Mesenchymal stem cell (in vitro differentiated cells and primary cell): ENCODE measurements at regions not wholly inside any gene's neighbourhood (a gene's known extent, or its start where the extent isn't known, plus 50 kb on each side); places are given as distances from the start of the nearest gene placed in this dataset.

Source experiments
- DNase-seq: peaks from one replicate; pipeline ENCODE4 v3.0.0-alpha.2; 2013
- H2AFZ ChIP-seq: one replicate; pipeline ENCODE4 v1.6.1; 2013; ENCODE audit warnings: low read depth, mild to moderate bottlenecking, control low read depth, inconsistent platforms, low read length, moderate library complexity
- H2AK5ac ChIP-seq: 2 replicates; pipeline ENCODE4 v1.6.1; 2013; ENCODE audit warnings: low read length, moderate library complexity, mild to moderate bottlenecking, inconsistent platforms; ENCODE audit not compliant: severe bottlenecking
- H2BK120ac ChIP-seq: one replicate; pipeline ENCODE4 v1.6.1; 2013; ENCODE audit warnings: low read depth, mild to moderate bottlenecking, inconsistent platforms, low read length, moderate library complexity
- H2BK12ac ChIP-seq, 2 experiments: one replicate each; pipeline ENCODE4 v1.6.1; 2013; ENCODE audit warnings: inconsistent platforms in 2 of 2, low read length in 2 of 2, mild to moderate bottlenecking in 2 of 2, moderate library complexity in 2 of 2, control low read depth in 1 of 2
- H2BK15ac ChIP-seq: one replicate; pipeline ENCODE4 v1.6.1; 2013; ENCODE audit warnings: mild to moderate bottlenecking, low read depth, inconsistent platforms; ENCODE audit not compliant: poor library complexity, severe bottlenecking
- H2BK5ac ChIP-seq: 2 replicates; pipeline ENCODE4 v1.6.1; 2013; ENCODE audit warnings: low read depth, mild to moderate bottlenecking, low read length, control low read depth, inconsistent platforms; ENCODE audit not compliant: poor library complexity, severe bottlenecking
- H3K14ac ChIP-seq, 2 experiments: one replicate each; pipeline ENCODE4 v1.6.1; 2013; ENCODE audit warnings: inconsistent platforms in 2 of 2, low read length in 2 of 2, control low read depth in 1 of 2, mild to moderate bottlenecking in 1 of 2, moderate library complexity in 1 of 2
- H3K18ac ChIP-seq, 2 experiments: one replicate each; pipeline ENCODE4 v1.6.1; 2013; ENCODE audit warnings: inconsistent platforms in 2 of 2, low read length in 2 of 2, control low read depth in 1 of 2, low read depth in 1 of 2, mild to moderate bottlenecking in 1 of 2
- H3K23ac ChIP-seq, 2 experiments: one replicate each; pipeline ENCODE4 v1.6.1; 2013; ENCODE audit warnings: inconsistent platforms in 2 of 2, low read length in 2 of 2, mild to moderate bottlenecking in 2 of 2, moderate library complexity in 2 of 2, control low read depth in 1 of 2
- H3K27ac ChIP-seq: 2 replicates; pipeline ENCODE4 v1.5.1; 2013; ENCODE audit warnings: mild to moderate bottlenecking, moderate library complexity, low read length, control low read depth, inconsistent platforms; ENCODE audit not compliant: poor library complexity, severe bottlenecking
- H3K27me3 ChIP-seq, 2 experiments: 2 replicates each; pipeline versions ENCODE4 v1.6.1 to v1.7.0; 2013; ENCODE audit warnings: low read length in 2 of 2, mild to moderate bottlenecking in 2 of 2, moderate library complexity in 2 of 2, control low read depth in 1 of 2, inconsistent platforms in 1 of 2; ENCODE audit not compliant: control insufficient read depth in 1 of 2, insufficient read depth in 1 of 2
- H3K36me3 ChIP-seq, 2 experiments: 2 replicates each; pipeline versions ENCODE4 v1.6.1 to v1.7.0; 2013; ENCODE audit warnings: low read length in 2 of 2, control low read depth in 1 of 2, inconsistent platforms in 1 of 2, low read depth in 1 of 2, mild to moderate bottlenecking in 1 of 2; ENCODE audit not compliant: insufficient read depth in 2 of 2, control insufficient read depth in 1 of 2
- H3K4ac ChIP-seq, 2 experiments: one replicate each; pipeline ENCODE4 v1.6.1; 2013; ENCODE audit warnings: inconsistent platforms in 2 of 2, low read length in 2 of 2, mild to moderate bottlenecking in 2 of 2, moderate library complexity in 2 of 2, control low read depth in 1 of 2, low read depth in 1 of 2
- H3K4me1 ChIP-seq: 2 replicates; pipeline ENCODE4 v1.6.1; 2013; ENCODE audit warnings: low read depth, low read length, control low read depth; ENCODE audit not compliant: control insufficient read depth, insufficient read depth
- H3K4me2 ChIP-seq: 2 replicates; pipeline ENCODE4 v1.6.1; 2013; ENCODE audit warnings: low read length, mild to moderate bottlenecking, inconsistent platforms; ENCODE audit not compliant: poor library complexity, severe bottlenecking
- H3K4me3 ChIP-seq, 2 experiments: 2 replicates each; pipeline versions ENCODE4 v1.5.1 to v1.7.0; 2013; ENCODE audit warnings: low read length in 2 of 2, mild to moderate bottlenecking in 2 of 2, control low read depth in 1 of 2, low read depth in 1 of 2; ENCODE audit not compliant: insufficient read depth in 1 of 2
- H3K79me1 ChIP-seq: replicated peaks from 2 replicates; pipeline ENCODE4 v1.6.1; 2013; ENCODE audit warnings: mild to moderate bottlenecking, control low read depth, low read length, inconsistent platforms; ENCODE audit not compliant: poor library complexity, severe bottlenecking
- H3K9ac ChIP-seq: 2 replicates; pipeline ENCODE4 v1.7.0; 2013; ENCODE audit warnings: mild to moderate bottlenecking, low read length, moderate library complexity
- H3K9me3 ChIP-seq: 2 replicates; pipeline ENCODE4 v1.7.0; 2013; ENCODE audit warnings: mild to moderate bottlenecking, low read length; ENCODE audit not compliant: control insufficient read depth
- H4K8ac ChIP-seq: one replicate; pipeline ENCODE4 v1.6.1; 2013; ENCODE audit warnings: inconsistent platforms, mild to moderate bottlenecking, low read length, moderate library complexity
- H4K91ac ChIP-seq: one replicate; pipeline ENCODE4 v1.6.1; 2013; ENCODE audit warnings: mild to moderate bottlenecking, low read length, inconsistent platforms
- WGBS: methylation state at CpG from one replicate; pipeline ENCODE4 v1.1.7; 2013; ENCODE audit warnings: mixed read lengths; 5-methylcytosine and 5-hydroxymethylcytosine counted together

GRCh38 chr1:216854836-216855484 is 131.7 kb upstream of the ESRRG start:
- Histone ChIP-seq H4K8ac (no peak overlapping the region), H4K91ac (no peak overlapping the region)

DNA sequence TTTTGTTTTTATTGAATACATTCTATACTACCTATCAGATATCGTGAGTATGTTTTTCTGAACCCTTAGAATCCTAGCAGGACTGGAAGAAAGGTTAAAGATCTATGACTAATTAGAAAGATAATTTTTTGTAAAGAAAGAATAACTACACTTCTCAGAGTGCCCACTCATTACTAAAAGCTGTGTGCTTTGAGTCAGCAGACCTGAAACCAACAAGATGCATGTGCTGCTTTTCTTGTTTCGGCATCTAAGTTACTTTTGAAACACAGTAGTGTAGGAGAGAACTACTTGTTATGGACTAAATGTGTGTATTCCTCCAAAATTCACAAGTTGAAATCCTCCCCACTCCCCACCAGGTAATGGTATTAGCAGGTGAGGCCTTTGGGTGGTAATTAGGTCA is 127.8 kb upstream of the ESRRG start:
- no peak overlapping the region for H2BK15ac ChIP-seq
- H3K23ac ChIP-seq = no peak overlapping the region
- no peaks in the 10 kb centered on the region for H3K27me3 ChIP-seq
- no peak overlapping the region for H3K9ac ChIP-seq
- H3K4me3 ChIP-seq = no peak overlapping the region
- H2BK5ac ChIP-seq = no peak overlapping the region
- H3K18ac ChIP-seq = no peak overlapping the region
- H2BK120ac ChIP-seq = no peak overlapping the region
- H4K8ac ChIP-seq = no peak overlapping the region
- no peak overlapping the region for H4K91ac ChIP-seq
- no peak for DNase-seq
- H3K79me1 ChIP-seq = no peaks in the 10 kb centered on the region
- H3K27ac ChIP-seq = no peak overlapping the region
- WGBS = no CpG with 5 or more reads among the region's 2 CpGs
- H3K9me3 ChIP-seq = peaks cover 3% of the 10 kb centered on the region
- H2AFZ ChIP-seq = no peak overlapping the region
- H3K4ac ChIP-seq = no peak overlapping the region
- H2BK12ac ChIP-seq = no peak overlapping the region
- H3K4me2 ChIP-seq = no peak overlapping the region
- no peaks in the 10 kb centered on the region for H3K36me3 ChIP-seq
- H3K14ac ChIP-seq = no peak overlapping the region
- H3K4me1 ChIP-seq = no peaks in the 10 kb centered on the region
- no peak overlapping the region for H2AK5ac ChIP-seq

More at GRCh38 chr1:216854836-216855484, 131.7 kb upstream of the ESRRG start:
- Histone ChIP-seq H3K4me1 (no peaks in the 10 kb centered on the region), H3K18ac (no peak overlapping the region), H2BK12ac (no peak overlapping the region), H3K14ac (no peak overlapping the region), H3K9ac (no peak overlapping the region), H3K4me3 (no peak overlapping the region), H2AK5ac (no peak overlapping the region), H3K27ac (no peak overlapping the region), H3K9me3 (peaks cover 3% of the 10 kb centered on the region), H3K27me3 (no peaks in the 10 kb centered on the region), H2BK5ac (no peak overlapping the region), H3K79me1 (no peaks in the 10 kb centered on the region), H2AFZ (no peak overlapping the region), H3K4ac (no peak overlapping the region), H3K36me3 (no peaks in the 10 kb centered on the region), H2BK120ac (no peak overlapping the region), H3K4me2 (no peak overlapping the region), H2BK15ac (no peak overlapping the region), H3K23ac (no peak overlapping the region)
- WGBS = 93% methylated on average over 5 of the region's 6 CpGs
- DNase-seq = no peak

GRCh38 chr1:216849146-216849545 is 125.9 kb upstream of the ESRRG start:
- Histone ChIP-seq H4K8ac (no peak overlapping the region), H2AFZ (no peak overlapping the region), H3K18ac (no peak overlapping the region), H4K91ac (no peak overlapping the region), H3K36me3 (no peaks in the 10 kb centered on the region), H2AK5ac (no peak overlapping the region), H3K14ac (no peak overlapping the region), H3K4me3 (no peak overlapping the region), H3K23ac (no peak overlapping the region), H3K27me3 (no peaks in the 10 kb centered on the region), H3K27ac (no peak overlapping the region), H3K4me2 (no peak overlapping the region), H2BK120ac (no peak overlapping the region), H3K9ac (no peak overlapping the region), H2BK15ac (no peak overlapping the region), H2BK5ac (no peak overlapping the region), H3K79me1 (no peaks in the 10 kb centered on the region), H3K9me3 (peaks cover 3% of the 10 kb centered on the region), H3K4ac (no peak overlapping the region), H2BK12ac (no peak overlapping the region), H3K4me1 (no peaks in the 10 kb centered on the region)
- DNase-seq = no peak
- WGBS = 56% methylated on average over 3 of the region's 4 CpGs

GRCh38 chr1:216847397-216848036 is 124.3 kb upstream of the ESRRG start:
- Histone ChIP-seq H3K36me3 (no peaks in the 10 kb centered on the region), H2BK15ac (no peak overlapping the region), H3K4me3 (no peak overlapping the region), H3K14ac (no peak overlapping the region), H3K23ac (no peak overlapping the region), H3K9ac (no peak overlapping the region), H3K27me3 (no peaks in the 10 kb centered on the region), H2AFZ (no peak overlapping the region), H4K91ac (no peak overlapping the region), H2BK5ac (no peak overlapping the region), H3K4ac (no peak overlapping the region), H3K79me1 (no peaks in the 10 kb centered on the region), H3K27ac (no peak overlapping the region), H3K9me3 (no peaks in the 10 kb centered on the region), H3K4me2 (no peak overlapping the region), H2BK12ac (no peak overlapping the region), H4K8ac (no peak overlapping the region), H3K18ac (no peak overlapping the region), H2AK5ac (no peak overlapping the region), H3K4me1 (no peaks in the 10 kb centered on the region), H2BK120ac (no peak overlapping the region)
- WGBS = 91% methylated on average over 6 of the region's 6 CpGs
- DNase-seq = no peak
